Esophagus squamous epithelium (tissue), 5 donors: ENCODE measurements at regions not wholly inside any gene's neighbourhood (a gene's known extent, or its start where the extent isn't known, plus 50 kb on each side); places are given as distances from the start of the nearest gene placed in this dataset.

Experiments used
- DNase-seq: peaks from one replicate; lab custom pipeline; 2025; lab: John Stamatoyannopoulos, UW
- H3K27ac ChIP-seq, 4 donors: fragments of 200-600 bp; sonication (generic); one replicate each; pipeline ENCODE4 v1.5.1; 2016 to 2019; ENCODE audit warnings: mild to moderate bottlenecking in 1 of 4
- H3K27me3 ChIP-seq, 4 donors: fragments of 200-600 bp; sonication (generic); 1 replicate in 3 of 4; 2 replicates in 1 of 4; pipeline versions ENCODE4 v1.5.1 to v1.6.0; 2017 to 2021; ENCODE audit warnings: antibody characterized with exemption in 1 of 4
- H3K36me3 ChIP-seq, 3 donors: fragments of 200-600 bp; sonication (generic); one replicate each; pipeline ENCODE4 v1.5.1; 2016 to 2019
- H3K4me1 ChIP-seq, 3 donors: fragments of 200-600 bp; sonication (generic); one replicate each; pipeline ENCODE4 v1.5.1; 2017 to 2019
- H3K4me3 ChIP-seq, 4 donors: fragments of 200-600 bp; sonication (generic); 1 replicate in 3 of 4; 2 replicates in 1 of 4; pipeline ENCODE4 v1.5.1; 2016 to 2019; ENCODE audit warnings: mild to moderate bottlenecking in 2 of 4, moderate library complexity in 1 of 4
- H3K9me3 ChIP-seq, 3 donors: fragments of 200-600 bp; sonication (generic); one replicate each; pipeline ENCODE4 v1.5.1; 2016 to 2019
- POLR2A ChIP-seq, 4 donors: fragments of 450-650 bp; IDR thresholded peaks; one replicate each; pipeline ENCODE4 v1.6.1; 2017; ENCODE audit warnings: antibody characterized with exemption in 4 of 4, mild to moderate bottlenecking in 4 of 4, moderate library complexity in 3 of 4
- WGBS, 2 donors: methylation state at CpG; one replicate each; pipeline ENCODE4 v1.1.5; 2018; 5-methylcytosine and 5-hydroxymethylcytosine counted together
- intact Hi-C: fragments of 100-400 bp; cut with DNase I; formaldehyde crosslinking; loops from one replicate; pipeline ENCODE4 v1.15.0; 2022
- TF ChIP-seq, protein P1 (sequence below), 6 experiments: fragments of 450-650 bp in 4 of 6; fragments of 200-600 bp in 2 of 6; sonication (generic) in 2 of 6; IDR thresholded peaks; one replicate each; pipeline ENCODE4 v1.5.1; 2016 to 2019; ENCODE audit warnings: antibody characterized with exemption in 6 of 6, mild to moderate bottlenecking in 4 of 6, moderate library complexity in 4 of 6
- donor health status: DM: yes; HTN: yes; CAD: no.

DNA sequence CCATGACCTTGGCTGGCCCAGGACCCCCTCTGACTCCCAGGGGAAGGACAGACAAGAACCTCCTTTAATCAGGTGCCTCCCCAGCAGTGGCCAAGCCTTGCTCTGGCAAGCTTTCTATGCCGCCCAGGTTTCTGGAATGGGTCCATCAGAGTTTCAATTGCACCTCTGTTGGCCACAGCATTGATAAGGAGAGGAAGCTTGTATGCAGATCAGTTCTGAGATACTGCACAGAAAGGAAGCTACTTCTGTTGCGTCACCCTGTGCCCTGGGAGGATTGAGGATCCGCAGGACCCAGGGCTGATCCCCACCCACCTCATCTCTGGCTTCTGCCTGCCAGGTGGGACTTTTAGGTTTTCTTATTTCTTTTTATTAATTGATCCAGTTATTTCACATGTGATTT is 167.2 kb downstream of the TFAP2C start:
- TF ChIP-seq, protein P1, sequence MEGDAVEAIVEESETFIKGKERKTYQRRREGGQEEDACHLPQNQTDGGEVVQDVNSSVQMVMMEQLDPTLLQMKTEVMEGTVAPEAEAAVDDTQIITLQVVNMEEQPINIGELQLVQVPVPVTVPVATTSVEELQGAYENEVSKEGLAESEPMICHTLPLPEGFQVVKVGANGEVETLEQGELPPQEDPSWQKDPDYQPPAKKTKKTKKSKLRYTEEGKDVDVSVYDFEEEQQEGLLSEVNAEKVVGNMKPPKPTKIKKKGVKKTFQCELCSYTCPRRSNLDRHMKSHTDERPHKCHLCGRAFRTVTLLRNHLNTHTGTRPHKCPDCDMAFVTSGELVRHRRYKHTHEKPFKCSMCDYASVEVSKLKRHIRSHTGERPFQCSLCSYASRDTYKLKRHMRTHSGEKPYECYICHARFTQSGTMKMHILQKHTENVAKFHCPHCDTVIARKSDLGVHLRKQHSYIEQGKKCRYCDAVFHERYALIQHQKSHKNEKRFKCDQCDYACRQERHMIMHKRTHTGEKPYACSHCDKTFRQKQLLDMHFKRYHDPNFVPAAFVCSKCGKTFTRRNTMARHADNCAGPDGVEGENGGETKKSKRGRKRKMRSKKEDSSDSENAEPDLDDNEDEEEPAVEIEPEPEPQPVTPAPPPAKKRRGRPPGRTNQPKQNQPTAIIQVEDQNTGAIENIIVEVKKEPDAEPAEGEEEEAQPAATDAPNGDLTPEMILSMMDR (IDR thresholded peaks at IDR 0.05) = no peak
- no peak for TF ChIP-seq POLR2A (IDR thresholded peaks at IDR 0.05)
- intact Hi-C loops = no loop called here
- no peak for DNase-seq
- Histone ChIP-seq H3K27ac (no peak overlapping the region), H3K9me3 (peaks cover 0 to 11% (median 8%) of the 10 kb centered on the region in 3 donors), H3K4me1 (no peaks in the 10 kb centered on the region), H3K36me3 (no peaks in the 10 kb centered on the region), H3K4me3 (no peak overlapping the region), H3K27me3 (peaks cover 0 to 11% (median 0%) of the 10 kb centered on the region in 4 donors)
- WGBS, 2 donors = 44 to 57% methylated on average over 2 to 3 of the region's 3 CpGs

DNA sequence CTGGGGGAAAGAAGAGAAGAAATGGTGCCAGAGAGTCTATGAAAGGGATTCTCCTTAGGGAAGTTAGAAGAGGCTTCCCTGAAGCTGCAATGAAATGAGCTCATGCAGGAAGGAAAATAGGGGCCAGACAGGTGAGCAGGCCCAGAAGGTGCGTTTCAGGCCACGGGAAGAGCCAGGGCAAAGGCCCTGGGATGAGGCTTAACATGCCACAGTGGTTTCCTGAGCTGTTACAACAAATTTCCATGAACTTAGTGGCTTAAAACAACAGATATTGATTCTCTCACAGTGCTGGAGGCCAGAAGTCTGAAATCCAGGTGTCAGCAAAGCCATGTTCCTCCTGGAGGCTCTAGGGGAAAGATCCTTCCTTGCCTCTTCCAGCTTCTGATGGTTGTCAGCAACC is 167.9 kb downstream of the TFAP2C start:
- H3K36me3 ChIP-seq = no peaks in the 10 kb centered on the region
- intact Hi-C loops = no loop called here
- peaks cover 0 to 11% (median 0%) of the 10 kb centered on the region in 4 donors for H3K27me3 ChIP-seq
- 10 to 42% methylated on average over 2 of the region's 2 CpGs for WGBS, 2 donors
- peaks cover 0 to 11% (median 8%) of the 10 kb centered on the region in 3 donors for H3K9me3 ChIP-seq
- peaks cover 0 to 3% (median 0%) of the 10 kb centered on the region in 3 donors for H3K4me1 ChIP-seq
- no peak overlapping the region for H3K4me3 ChIP-seq
- no peak for TF ChIP-seq POLR2A (IDR thresholded peaks at IDR 0.05)
- TF ChIP-seq, protein P1 (IDR thresholded peaks at IDR 0.05) = no peak
- H3K27ac ChIP-seq = no peak overlapping the region
- no peak for DNase-seq

DNA sequence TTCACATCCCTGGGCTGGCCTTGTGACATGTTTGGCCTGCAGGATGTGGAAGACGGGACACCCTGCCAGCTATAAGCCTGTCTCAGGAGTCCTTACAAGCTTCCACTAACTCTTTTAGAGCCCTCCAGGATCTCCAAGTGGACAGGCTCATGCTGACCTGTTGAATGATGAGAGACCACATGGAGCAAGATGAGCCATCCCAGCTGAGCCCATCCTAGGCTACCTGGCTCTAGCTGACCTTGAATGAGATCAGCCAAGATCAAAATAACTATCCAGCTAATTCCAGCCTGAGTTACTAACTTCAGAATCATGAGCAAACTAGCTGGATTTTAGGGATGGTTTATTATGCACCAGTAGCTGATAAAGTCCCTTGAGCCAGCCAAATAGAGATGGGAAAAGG is 169.5 kb downstream of the TFAP2C start:
- Histone ChIP-seq H3K9me3 (peaks cover 0 to 11% (median 8%) of the 10 kb centered on the region in 3 donors), H3K36me3 (no peaks in the 10 kb centered on the region), H3K4me3 (no peak overlapping the region), H3K4me1 (peaks cover 0 to 13% (median 0%) of the 10 kb centered on the region in 3 donors), H3K27ac (no peak overlapping the region), H3K27me3 (peaks cover 0 to 12% (median 0%) of the 10 kb centered on the region in 4 donors)
- TF ChIP-seq POLR2A (IDR thresholded peaks at IDR 0.05) = no peak
- TF ChIP-seq, protein P1 (IDR thresholded peaks at IDR 0.05) = no peak
- WGBS, 2 donors = 71 to 83% methylated on average over 1 of the region's 1 CpG
- DNase-seq = no peak
- intact Hi-C loops = no loop called here

DNA sequence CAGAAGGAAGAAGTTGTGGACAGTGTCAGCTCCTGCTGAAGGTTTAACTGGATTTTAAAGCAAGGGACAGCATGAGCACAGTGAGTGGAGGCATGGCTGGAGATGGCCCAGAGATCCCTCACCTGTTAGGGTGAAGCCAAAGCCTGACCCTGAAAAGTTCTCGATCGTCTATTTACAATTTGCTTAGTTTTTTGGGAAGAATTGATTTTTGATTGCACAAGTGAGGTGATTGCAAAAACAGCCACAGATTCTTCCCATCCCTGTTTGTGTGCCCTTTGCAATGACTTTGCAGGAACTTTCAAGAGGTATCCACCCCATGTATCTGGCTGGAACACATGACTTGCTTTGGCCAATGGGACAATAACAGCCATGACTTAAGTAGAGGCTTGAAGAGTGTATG is 170.1 kb downstream of the TFAP2C start:
- Histone ChIP-seq H3K27ac (no peak overlapping the region), H3K36me3 (no peaks in the 10 kb centered on the region), H3K27me3 (peaks cover 0 to 6% (median 0%) of the 10 kb centered on the region in 4 donors), H3K4me1 (peaks cover 0 to 16% (median 0%) of the 10 kb centered on the region in 3 donors), H3K4me3 (no peak overlapping the region), H3K9me3 (peaks cover 0 to 11% (median 8%) of the 10 kb centered on the region in 3 donors)
- 88 to 93% methylated on average over 2 of the region's 2 CpGs for WGBS, 2 donors
- intact Hi-C loops = no loop called here
- no peak for TF ChIP-seq POLR2A (IDR thresholded peaks at IDR 0.05)
- TF ChIP-seq, protein P1 (IDR thresholded peaks at IDR 0.05) = no peak
- DNase-seq = no peak

DNA sequence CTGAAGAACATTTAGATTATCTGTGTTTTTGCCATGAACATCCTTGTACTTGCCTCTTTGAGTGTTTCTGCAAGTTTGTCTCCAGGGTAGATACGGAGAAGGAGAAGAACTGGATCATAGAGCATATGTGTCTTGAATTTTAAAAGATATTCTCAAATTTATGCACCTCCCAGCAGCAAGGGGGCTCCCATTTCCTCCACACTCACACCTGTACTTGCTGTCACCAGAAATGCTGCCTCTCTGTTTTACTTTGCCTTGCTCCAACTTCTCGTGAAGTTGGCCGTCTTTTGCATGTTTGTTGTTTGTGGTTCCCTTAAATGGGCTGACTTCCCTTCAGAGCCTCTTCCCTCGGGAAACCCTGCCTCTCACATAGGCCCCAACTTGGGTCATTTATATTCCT is 171.0 kb downstream of the TFAP2C start:
- intact Hi-C loops = no loop called here
- 75 to 76% methylated on average over 4 of the region's 4 CpGs for WGBS, 2 donors
- H3K27me3 ChIP-seq = peaks cover 0 to 6% (median 0%) of the 10 kb centered on the region in 4 donors

More for the DNA sequence above, 171.0 kb downstream of the TFAP2C start:
- no peak for DNase-seq
- Histone ChIP-seq H3K4me3 (no peak overlapping the region), H3K27ac (no peak overlapping the region), H3K36me3 (no peaks in the 10 kb centered on the region), H3K9me3 (peaks cover 0 to 11% (median 8%) of the 10 kb centered on the region in 3 donors), H3K4me1 (peaks cover 0 to 25% (median 0%) of the 10 kb centered on the region in 3 donors)
- TF ChIP-seq, protein P1 (IDR thresholded peaks at IDR 0.05) = no peak
- no peak for TF ChIP-seq POLR2A (IDR thresholded peaks at IDR 0.05)
